GM12864 (cell line): ENCODE measurements at regions not wholly inside any gene's neighbourhood (a gene's known extent, or its start where the extent isn't known, plus 50 kb on each side); places are given as distances from the start of the nearest gene placed in this dataset.

Experiments used
- DNase-seq: peaks from one replicate; pipeline ENCODE4 v3.0.0-alpha.2; 2011; ENCODE audit warnings: low read depth
- H3K4me3 ChIP-seq: 2 replicates; pipeline ENCODE4 v1.5.1; 2011; ENCODE audit warnings: mild to moderate bottlenecking, low read depth, low read length, control low read depth
- TF ChIP-seq, protein P1 (sequence below): IDR thresholded peaks from 2 replicates; pipeline ENCODE4 v1.5.1; 2011; ENCODE audit warnings: low read depth, mild to moderate bottlenecking, moderate library complexity, low read length, control low read depth, inconsistent platforms; ENCODE audit errors: missing control alignments

DNA sequence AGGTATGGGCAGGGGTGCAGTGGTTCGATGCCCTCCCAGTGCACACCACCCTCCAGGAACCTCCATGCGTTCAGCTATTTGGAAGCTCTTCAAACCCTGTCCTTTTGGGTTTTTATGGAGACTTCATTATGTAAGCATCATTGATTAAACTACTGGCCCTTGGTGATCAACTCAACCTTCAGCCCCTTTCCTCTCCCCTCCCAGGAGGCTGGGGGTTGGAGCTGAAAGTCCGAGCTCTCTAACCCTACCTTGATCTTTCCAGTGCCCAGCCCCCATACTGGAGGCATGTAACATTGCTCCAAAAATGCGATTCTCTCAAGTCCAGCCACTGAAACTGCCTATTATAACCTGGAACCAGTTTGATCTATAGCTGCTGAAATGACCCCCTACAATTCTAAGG is 188.1 kb downstream of the IPO8 start:
- no peak for DNase-seq
- no peak overlapping the region for H3K4me3 ChIP-seq
- TF ChIP-seq, protein P1, sequence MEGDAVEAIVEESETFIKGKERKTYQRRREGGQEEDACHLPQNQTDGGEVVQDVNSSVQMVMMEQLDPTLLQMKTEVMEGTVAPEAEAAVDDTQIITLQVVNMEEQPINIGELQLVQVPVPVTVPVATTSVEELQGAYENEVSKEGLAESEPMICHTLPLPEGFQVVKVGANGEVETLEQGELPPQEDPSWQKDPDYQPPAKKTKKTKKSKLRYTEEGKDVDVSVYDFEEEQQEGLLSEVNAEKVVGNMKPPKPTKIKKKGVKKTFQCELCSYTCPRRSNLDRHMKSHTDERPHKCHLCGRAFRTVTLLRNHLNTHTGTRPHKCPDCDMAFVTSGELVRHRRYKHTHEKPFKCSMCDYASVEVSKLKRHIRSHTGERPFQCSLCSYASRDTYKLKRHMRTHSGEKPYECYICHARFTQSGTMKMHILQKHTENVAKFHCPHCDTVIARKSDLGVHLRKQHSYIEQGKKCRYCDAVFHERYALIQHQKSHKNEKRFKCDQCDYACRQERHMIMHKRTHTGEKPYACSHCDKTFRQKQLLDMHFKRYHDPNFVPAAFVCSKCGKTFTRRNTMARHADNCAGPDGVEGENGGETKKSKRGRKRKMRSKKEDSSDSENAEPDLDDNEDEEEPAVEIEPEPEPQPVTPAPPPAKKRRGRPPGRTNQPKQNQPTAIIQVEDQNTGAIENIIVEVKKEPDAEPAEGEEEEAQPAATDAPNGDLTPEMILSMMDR, result no peak

DNA sequence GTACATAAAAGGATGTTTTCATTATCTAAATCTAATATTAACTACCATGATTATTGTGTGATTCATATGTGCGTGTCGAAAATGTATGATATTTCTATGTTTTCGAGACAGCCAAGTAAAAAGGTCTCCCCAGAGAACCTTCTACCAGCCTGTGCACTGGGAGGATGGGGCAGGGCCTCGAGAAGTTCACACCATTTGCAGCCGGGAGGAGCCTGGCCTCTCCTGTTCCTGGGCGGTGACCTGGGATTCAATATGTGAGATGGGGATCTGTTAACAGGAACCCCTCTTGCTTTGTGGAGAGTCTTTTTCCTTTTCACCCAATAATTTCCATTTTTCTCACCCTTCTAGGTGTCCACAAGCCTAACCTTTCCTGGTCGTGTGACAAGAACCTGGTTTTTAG is 189.3 kb downstream of the IPO8 start:
- DNase-seq, result no peak
- no peak overlapping the region for H3K4me3 ChIP-seq
- TF ChIP-seq, protein P1, result no peak

DNA sequence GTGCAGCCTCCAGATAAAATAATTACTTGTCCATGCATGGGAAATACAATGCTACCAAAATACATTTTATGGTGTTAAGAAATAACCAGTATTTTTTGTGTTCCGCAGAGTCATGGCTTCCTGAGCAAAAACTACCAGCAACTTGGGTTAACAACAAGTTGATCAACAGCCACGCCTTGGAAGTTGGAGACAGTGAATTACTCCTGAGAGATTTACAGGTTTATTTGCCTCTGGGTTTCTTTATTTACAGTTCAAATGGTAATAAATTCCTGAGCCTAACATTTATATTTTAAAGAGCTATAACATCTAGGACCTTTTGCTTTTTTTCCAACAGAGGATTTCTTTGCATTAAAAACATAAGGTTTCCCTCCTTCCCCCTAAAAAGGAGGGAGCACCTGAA is 194.0 kb downstream of the IPO8 start:
- no peak overlapping the region for H3K4me3 ChIP-seq
- TF ChIP-seq, protein P1, result no peak
- DNase-seq, result no peak

DNA sequence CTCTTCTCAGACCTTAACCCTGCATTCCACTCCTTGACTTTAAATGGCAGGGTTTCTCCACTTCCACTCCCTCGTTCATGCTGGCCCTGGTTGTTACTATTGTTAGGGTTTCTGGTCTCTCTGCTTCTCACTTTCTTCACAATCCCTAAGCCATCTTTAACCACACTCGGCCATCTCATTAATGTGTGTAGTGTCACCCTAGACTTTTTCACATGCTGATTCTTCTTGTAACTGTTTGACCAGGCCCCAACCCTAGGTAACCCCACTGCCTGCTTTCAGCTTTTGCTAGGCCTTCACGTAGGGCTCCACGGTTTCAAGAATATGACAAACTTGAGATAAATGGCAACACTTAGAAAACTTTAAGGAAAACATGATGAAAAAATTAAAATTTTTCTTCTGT is 195.1 kb downstream of the IPO8 start:
- TF ChIP-seq, protein P1, result no peak
- DNase-seq, result no peak
- H3K4me3 ChIP-seq, result no peak overlapping the region

DNA sequence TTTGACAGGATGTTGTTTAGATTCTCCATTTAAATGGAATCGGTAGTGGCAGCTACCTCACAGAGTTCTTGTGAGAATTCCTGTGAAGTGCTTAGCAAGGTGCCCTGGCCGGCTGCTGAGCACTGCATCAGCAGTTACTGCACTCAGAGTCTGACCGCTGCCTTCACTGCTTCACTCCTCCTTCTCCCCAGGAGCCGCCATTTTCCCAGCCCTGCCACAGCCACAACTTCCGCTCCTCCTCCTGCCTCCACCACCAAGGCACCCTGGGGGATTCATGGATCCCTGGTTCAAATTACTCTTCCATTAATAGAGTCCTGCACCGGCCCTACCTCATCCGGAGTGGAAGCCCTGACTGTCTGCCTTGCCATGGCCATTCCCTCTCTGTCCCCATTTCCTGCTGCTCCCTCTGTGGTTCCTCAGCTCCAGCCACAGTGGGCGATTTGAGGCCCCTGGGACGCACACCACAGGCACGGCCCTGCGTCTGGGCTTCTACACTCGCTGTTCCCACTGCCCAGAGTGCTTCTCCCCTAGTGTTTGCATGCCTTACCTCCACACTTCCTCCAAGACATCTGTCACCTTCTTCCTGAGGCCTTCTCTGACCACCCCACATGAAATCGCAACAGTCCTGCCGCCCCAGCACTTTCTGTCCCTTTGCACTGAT is 210.3 kb downstream of the IPO8 start:
- TF ChIP-seq, protein P1, result no peak
- no peak for DNase-seq

DNA sequence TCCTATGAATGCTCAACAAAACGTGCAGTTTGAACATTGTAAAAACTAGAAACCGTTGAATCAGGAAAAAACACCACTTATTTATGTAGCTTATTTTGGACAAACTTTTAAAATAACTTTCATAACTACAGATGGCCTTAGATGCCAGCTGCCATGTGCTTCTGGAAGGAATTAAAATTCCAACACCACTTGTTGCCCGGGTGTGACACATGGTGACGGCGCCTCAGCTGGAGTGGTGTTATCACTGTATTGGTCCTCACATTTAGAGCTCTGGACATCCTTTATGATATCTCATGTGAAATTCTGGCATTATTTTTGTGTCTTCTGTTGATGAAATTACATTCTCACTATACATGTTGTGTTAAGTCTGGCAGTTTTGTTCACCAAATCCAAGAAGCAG is 211.0 kb downstream of the IPO8 start:
- TF ChIP-seq, protein P1, result no peak
- H3K4me3 ChIP-seq, result no peak overlapping the region

More for the DNA sequence above, 210.3 kb downstream of the IPO8 start:
- no peak overlapping the region for H3K4me3 ChIP-seq

DNA sequence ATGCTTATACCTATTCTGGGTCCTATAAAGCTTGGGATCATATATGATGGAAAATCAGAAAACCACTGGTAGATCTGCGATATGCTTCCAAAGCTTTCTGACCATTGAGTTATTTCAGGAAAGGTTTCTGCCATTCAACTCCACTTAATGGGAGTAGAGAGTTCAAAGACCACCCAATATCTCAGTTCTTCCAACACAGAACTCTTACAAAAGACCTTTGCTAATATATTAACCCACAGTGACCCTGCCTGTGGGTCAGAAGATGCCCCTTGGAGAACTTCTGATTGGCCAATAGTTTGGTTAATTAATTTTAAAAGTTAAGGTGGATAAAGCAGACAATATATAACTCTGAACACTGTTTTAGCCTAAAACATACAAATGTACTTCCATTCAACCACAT is 213.0 kb downstream of the IPO8 start:
- H3K4me3 ChIP-seq, result no peak overlapping the region
- TF ChIP-seq, protein P1, result no peak
- no peak for DNase-seq

More for the DNA sequence above, 211.0 kb downstream of the IPO8 start:
- DNase-seq, result no peak
